ENCODE measurements at regions not wholly inside any gene's neighbourhood (a gene's known extent, or its start where the extent isn't known, plus 50 kb on each side); places are given as distances from the start of the nearest gene placed in this dataset.
"Not testable (repeated sequence)": the region's sequence is repeated elsewhere in the genome, so short reads cannot be mapped to it uniquely, and the experiment has no call there.

DNA sequence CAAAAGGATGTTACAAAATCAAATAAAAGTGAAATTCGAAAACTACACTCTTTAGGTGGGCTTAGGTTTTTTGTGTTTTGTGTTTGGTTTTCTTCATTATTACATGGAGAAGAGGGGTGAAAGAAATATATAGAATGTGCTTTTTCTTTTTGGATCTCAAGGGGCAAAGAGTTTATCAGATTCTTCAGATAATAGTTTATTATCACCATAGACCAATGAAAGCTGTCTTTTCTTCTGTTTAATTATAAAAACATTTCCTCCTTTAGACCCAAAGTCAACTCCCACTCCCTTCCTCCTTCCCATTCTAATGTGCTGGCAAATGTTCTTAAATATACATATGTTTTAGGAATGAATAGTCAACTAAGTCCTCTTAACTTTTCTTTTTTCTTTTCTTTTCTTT lies 167.6 kb downstream of the AKR1D1 start:
- Histone ChIP-seq H3K9ac (ENCODE audit: low read length) (no peak overlapping the region), H3K9me3 (ENCODE audit: control insufficient read depth, low read length) (no peaks in the 10 kb centered on the region), H3K4me3 (ENCODE audit: low read length) (no peak overlapping the region), H3K27me3 (replicated peaks; ENCODE audit: control insufficient read depth, insufficient read depth, low read length) (no peaks in the 10 kb centered on the region), H3K36me3 (ENCODE audit: control insufficient read depth, insufficient read depth, low read length, severe bottlenecking) (no peaks in the 10 kb centered on the region), H3K4me1 (ENCODE audit: control insufficient read depth, insufficient read depth, low read length) (no peaks in the 10 kb centered on the region)
- DNase-seq (ENCODE audit: low read depth) = no peak

- DNase-seq (ENCODE audit: low read depth) = no peak
- no peak overlapping the region for H3K9ac ChIP-seq (ENCODE audit: low read length)
- no peaks in the 10 kb centered on the region for H3K36me3 ChIP-seq (ENCODE audit: control insufficient read depth, insufficient read depth, low read length, severe bottlenecking)
- no peaks in the 10 kb centered on the region for H3K9me3 ChIP-seq (ENCODE audit: control insufficient read depth, low read length)
- H3K4me3 ChIP-seq (ENCODE audit: low read length) = no peak overlapping the region
- no peaks in the 10 kb centered on the region for H3K4me1 ChIP-seq (ENCODE audit: control insufficient read depth, insufficient read depth, low read length)
- no peaks in the 10 kb centered on the region for H3K27me3 ChIP-seq (replicated peaks; ENCODE audit: control insufficient read depth, insufficient read depth, low read length)
These were observed 168.3 kb downstream of the AKR1D1 start for GRCh38 chr7:138244606-138245005.

GRCh38 chr7:138245216-138245615 lies 169.0 kb downstream of the AKR1D1 start:
- Histone ChIP-seq H3K27me3 (replicated peaks; ENCODE audit: control insufficient read depth, insufficient read depth, low read length) (no peaks in the 10 kb centered on the region), H3K36me3 (ENCODE audit: control insufficient read depth, insufficient read depth, low read length, severe bottlenecking) (no peaks in the 10 kb centered on the region), H3K4me3 (ENCODE audit: low read length) (no peak overlapping the region), H3K9ac (ENCODE audit: low read length) (no peak overlapping the region), H3K9me3 (ENCODE audit: control insufficient read depth, low read length) (no peaks in the 10 kb centered on the region), H3K4me1 (ENCODE audit: control insufficient read depth, insufficient read depth, low read length) (no peaks in the 10 kb centered on the region)
- no peak for DNase-seq (ENCODE audit: low read depth)

DNA sequence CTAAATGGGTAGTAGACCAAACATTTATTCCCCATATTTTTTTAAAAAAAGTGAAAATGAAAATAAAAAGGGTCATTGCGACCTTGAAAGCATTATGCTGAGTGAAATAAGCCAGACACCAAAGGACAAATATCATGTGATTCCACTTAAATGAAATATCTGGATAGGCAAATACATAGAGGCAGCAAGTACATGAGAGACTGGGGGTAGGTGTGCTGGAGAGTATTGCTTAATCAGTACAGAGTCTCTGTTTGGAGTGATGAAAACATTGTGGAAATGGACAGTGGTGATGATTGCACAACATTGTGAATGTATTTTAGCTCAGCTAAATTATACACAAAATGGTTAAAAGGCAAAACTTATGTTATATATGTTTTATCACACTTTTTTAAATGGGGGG lies 169.4 kb downstream of the AKR1D1 start:
- Histone ChIP-seq H3K9ac (ENCODE audit: low read length) (no peak overlapping the region), H3K4me3 (ENCODE audit: low read length) (no peak overlapping the region), H3K27me3 (replicated peaks; ENCODE audit: control insufficient read depth, insufficient read depth, low read length) (no peaks in the 10 kb centered on the region), H3K36me3 (ENCODE audit: control insufficient read depth, insufficient read depth, low read length, severe bottlenecking) (no peaks in the 10 kb centered on the region), H3K9me3 (ENCODE audit: control insufficient read depth, low read length) (no peaks in the 10 kb centered on the region), H3K4me1 (ENCODE audit: control insufficient read depth, insufficient read depth, low read length) (no peaks in the 10 kb centered on the region)
- DNase-seq (ENCODE audit: low read depth) = peak; percentile 39

- Histone ChIP-seq H3K27me3 (replicated peaks; ENCODE audit: control insufficient read depth, insufficient read depth, low read length) (no peaks in the 10 kb centered on the region), H3K9me3 (ENCODE audit: control insufficient read depth, low read length) (no peaks in the 10 kb centered on the region), H3K9ac (ENCODE audit: low read length) (no peak overlapping the region), H3K4me1 (ENCODE audit: control insufficient read depth, insufficient read depth, low read length) (no peaks in the 10 kb centered on the region), H3K36me3 (ENCODE audit: control insufficient read depth, insufficient read depth, low read length, severe bottlenecking) (no peaks in the 10 kb centered on the region), H3K4me3 (ENCODE audit: low read length) (no peak overlapping the region)
- no peak for DNase-seq (ENCODE audit: low read depth)
These were observed 170.2 kb downstream of the AKR1D1 start for GRCh38 chr7:138246428-138246827.

DNA sequence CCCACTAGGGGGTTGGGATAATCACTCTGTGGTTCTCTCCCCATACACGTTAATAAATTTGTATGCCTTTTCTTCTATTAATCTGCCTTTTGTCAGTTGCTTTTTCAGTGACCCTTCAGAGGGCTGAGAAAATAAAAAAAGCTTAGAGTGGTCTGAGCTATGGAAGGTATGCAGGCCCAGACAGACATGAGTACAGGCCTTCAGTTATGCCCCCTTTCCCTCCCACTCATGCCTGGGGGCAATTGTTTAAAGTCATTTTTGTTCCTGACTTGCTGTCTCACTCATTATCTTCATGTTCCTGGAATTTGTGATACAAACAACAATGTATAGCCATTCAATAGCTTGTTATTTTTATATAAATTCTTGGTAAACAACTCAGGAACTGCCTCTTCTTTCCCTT lies 170.8 kb downstream of the AKR1D1 start:
- no peak overlapping the region for H3K9ac ChIP-seq (ENCODE audit: low read length)
- no peak overlapping the region for H3K4me3 ChIP-seq (ENCODE audit: low read length)
- no peaks in the 10 kb centered on the region for H3K9me3 ChIP-seq (ENCODE audit: control insufficient read depth, low read length)
- no peaks in the 10 kb centered on the region for H3K4me1 ChIP-seq (ENCODE audit: control insufficient read depth, insufficient read depth, low read length)
- H3K27me3 ChIP-seq (replicated peaks; ENCODE audit: control insufficient read depth, insufficient read depth, low read length) = no peaks in the 10 kb centered on the region
- H3K36me3 ChIP-seq (ENCODE audit: control insufficient read depth, insufficient read depth, low read length, severe bottlenecking) = no peaks in the 10 kb centered on the region
- DNase-seq (ENCODE audit: low read depth) = no peak

DNA sequence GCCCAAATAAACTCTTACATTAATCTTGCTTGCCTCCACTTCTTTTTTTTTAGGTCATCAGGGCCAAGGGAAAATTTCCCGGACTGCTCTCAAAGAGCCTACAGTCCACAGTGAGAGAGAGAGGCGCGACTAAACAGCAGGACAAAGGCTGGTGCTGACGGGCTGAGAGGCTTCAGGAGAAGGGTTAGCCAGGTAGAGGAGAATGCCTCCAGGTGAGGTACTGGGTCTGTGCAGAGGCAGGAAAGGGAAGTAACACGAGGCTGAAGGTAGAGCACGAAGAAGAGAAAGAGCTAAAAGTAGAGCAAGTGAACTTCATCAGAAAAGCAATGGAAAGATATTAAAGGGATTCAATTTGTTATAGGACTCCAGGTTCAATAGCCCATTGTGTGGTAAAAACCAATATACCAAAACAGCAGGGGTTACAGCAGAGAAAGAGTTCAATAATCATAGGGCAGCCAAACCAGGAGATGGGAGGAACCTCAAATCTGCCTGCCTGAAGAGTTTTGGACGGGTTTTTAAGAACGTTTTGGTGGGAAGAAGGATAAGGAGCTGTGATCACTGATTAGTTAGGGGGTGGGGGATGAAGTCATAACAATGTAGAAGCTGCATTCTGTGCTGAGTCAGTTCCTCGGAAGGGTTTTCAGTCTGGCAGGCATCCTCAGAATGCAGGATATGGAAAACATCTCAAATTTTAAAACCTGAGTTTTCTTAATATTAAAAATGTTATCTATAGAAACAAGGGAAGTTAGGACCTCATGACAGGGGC lies 171.5 kb downstream of the AKR1D1 start:
- no peak overlapping the region for H3K9ac ChIP-seq (ENCODE audit: low read length)
- no peak overlapping the region for H3K4me3 ChIP-seq (ENCODE audit: low read length)
- no peaks in the 10 kb centered on the region for H3K27me3 ChIP-seq (replicated peaks; ENCODE audit: control insufficient read depth, insufficient read depth, low read length)
- H3K36me3 ChIP-seq (ENCODE audit: control insufficient read depth, insufficient read depth, low read length, severe bottlenecking) = no peaks in the 10 kb centered on the region
- peak; percentile 4 for DNase-seq (ENCODE audit: low read depth)
- H3K4me1 ChIP-seq (ENCODE audit: control insufficient read depth, insufficient read depth, low read length) = no peaks in the 10 kb centered on the region
- H3K9me3 ChIP-seq (ENCODE audit: control insufficient read depth, low read length) = no peaks in the 10 kb centered on the region

DNA sequence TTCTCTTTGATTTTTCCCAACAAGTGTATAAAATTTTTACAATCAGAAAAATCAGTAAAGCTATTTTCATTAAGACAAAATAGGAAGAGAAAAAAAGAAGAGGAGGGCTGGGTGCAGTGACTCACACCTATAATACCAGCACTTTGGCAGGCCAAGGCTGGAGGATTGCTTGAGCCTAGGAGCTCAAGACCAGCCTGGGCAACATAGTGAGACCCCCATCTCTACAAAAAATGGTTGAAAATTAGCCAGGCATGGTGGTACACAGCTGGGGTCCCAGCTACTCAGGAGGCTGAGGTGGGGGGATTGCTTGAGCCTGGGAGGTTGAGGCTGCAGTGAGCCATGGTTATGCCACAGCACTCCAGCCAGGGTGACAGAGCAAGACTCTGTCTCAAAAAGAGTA lies 172.3 kb downstream of the AKR1D1 start:
- no peak overlapping the region for H3K4me3 ChIP-seq (ENCODE audit: low read length)
- H3K36me3 ChIP-seq (ENCODE audit: control insufficient read depth, insufficient read depth, low read length, severe bottlenecking) = no peaks in the 10 kb centered on the region
- H3K27me3 ChIP-seq (replicated peaks; ENCODE audit: control insufficient read depth, insufficient read depth, low read length) = no peaks in the 10 kb centered on the region
- no peaks in the 10 kb centered on the region for H3K4me1 ChIP-seq (ENCODE audit: control insufficient read depth, insufficient read depth, low read length)
- no peak overlapping the region for H3K9ac ChIP-seq (ENCODE audit: low read length)
- DNase-seq (ENCODE audit: low read depth) = no peak
- H3K9me3 ChIP-seq (ENCODE audit: control insufficient read depth, low read length) = no peaks in the 10 kb centered on the region

DNA sequence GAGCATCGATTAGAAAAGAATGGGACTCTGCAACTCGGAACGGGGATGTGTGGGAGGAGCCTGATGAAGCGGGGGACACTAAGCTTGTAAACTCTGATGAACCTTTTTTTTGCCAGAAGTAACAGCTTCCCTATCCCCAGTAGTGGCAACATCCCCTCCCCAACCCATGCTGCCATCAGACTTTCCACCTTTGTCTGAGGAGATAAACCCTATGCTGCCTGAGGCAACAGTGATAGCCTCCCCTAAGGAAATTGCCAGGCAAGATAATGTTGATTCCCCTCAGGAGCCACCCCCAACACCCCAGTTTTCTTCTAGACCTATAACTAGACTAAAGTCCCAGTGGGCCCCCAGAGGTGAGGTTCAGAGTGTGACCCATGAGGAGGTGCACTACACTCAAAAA lies 173.7 kb downstream of the AKR1D1 start:
- no peak for DNase-seq (ENCODE audit: low read depth)
- H3K9ac ChIP-seq (ENCODE audit: low read length) = no peak overlapping the region
- H3K27me3 ChIP-seq (replicated peaks; ENCODE audit: control insufficient read depth, insufficient read depth, low read length) = no peaks in the 10 kb centered on the region
- H3K36me3 ChIP-seq (ENCODE audit: control insufficient read depth, insufficient read depth, low read length, severe bottlenecking) = no peaks in the 10 kb centered on the region
- no peaks in the 10 kb centered on the region for H3K9me3 ChIP-seq (ENCODE audit: control insufficient read depth, low read length)
- no peak overlapping the region for H3K4me3 ChIP-seq (ENCODE audit: low read length)
- H3K4me1 ChIP-seq (ENCODE audit: control insufficient read depth, insufficient read depth, low read length) = no peaks in the 10 kb centered on the region

- not testable (repeated sequence) for DNase-seq (ENCODE audit: low read depth); H3K27me3 ChIP-seq (replicated peaks; ENCODE audit: control insufficient read depth, insufficient read depth, low read length); H3K9ac ChIP-seq (ENCODE audit: low read length); H3K4me1 ChIP-seq (ENCODE audit: control insufficient read depth, insufficient read depth, low read length); H3K36me3 ChIP-seq (ENCODE audit: control insufficient read depth, insufficient read depth, low read length, severe bottlenecking); H3K4me3 ChIP-seq (ENCODE audit: low read length); H3K9me3 ChIP-seq (ENCODE audit: control insufficient read depth, low read length)
These were observed 176.4 kb downstream of the AKR1D1 start for GRCh38 chr7:138252666-138253065.

GRCh38 chr7:138254444-138254843 lies 178.2 kb downstream of the AKR1D1 start:
- Histone ChIP-seq H3K9me3 (ENCODE audit: control insufficient read depth, low read length) (no peaks in the 10 kb centered on the region), H3K27me3 (replicated peaks; ENCODE audit: control insufficient read depth, insufficient read depth, low read length) (no peaks in the 10 kb centered on the region), H3K4me1 (ENCODE audit: control insufficient read depth, insufficient read depth, low read length) (peaks cover 3% of the 10 kb centered on the region), H3K9ac (ENCODE audit: low read length) (no peak overlapping the region), H3K4me3 (ENCODE audit: low read length) (no peak overlapping the region), H3K36me3 (ENCODE audit: control insufficient read depth, insufficient read depth, low read length, severe bottlenecking) (no peaks in the 10 kb centered on the region)
- DNase-seq (ENCODE audit: low read depth) = no peak
